Cardiac fibroblast (primary cell): ENCODE measurements at regions not wholly inside any gene's neighbourhood (a gene's known extent, or its start where the extent isn't known, plus 50 kb on each side); places are given as distances from the start of the nearest gene placed in this dataset.
"Not testable (repeated sequence)": the region's sequence is repeated elsewhere in the genome, so short reads cannot be mapped to it uniquely, and the experiment has no call there.

Experiments
- DNase-seq, 2 donors: peaks; one replicate each; pipeline versions ENCODE4 v3.0.0 to v3.0.0-alpha.2; 2010; ENCODE audit warnings: low read depth in 2 of 2
- H3K4me3 ChIP-seq, 2 donors: replicated peaks in 1 of 2; 1 replicate in 1 of 2; 2 replicates in 1 of 2; pipeline ENCODE4 v1.5.1; 2011; ENCODE audit warnings: low read depth in 2 of 2, low read length in 2 of 2, mild to moderate bottlenecking in 2 of 2, moderate library complexity in 1 of 2
- TF ChIP-seq, protein P1 (sequence below): IDR thresholded peaks from one replicate; pipeline ENCODE4 v1.5.1; 2011; ENCODE audit warnings: low read depth, mild to moderate bottlenecking, low read length, inconsistent platforms

DNA sequence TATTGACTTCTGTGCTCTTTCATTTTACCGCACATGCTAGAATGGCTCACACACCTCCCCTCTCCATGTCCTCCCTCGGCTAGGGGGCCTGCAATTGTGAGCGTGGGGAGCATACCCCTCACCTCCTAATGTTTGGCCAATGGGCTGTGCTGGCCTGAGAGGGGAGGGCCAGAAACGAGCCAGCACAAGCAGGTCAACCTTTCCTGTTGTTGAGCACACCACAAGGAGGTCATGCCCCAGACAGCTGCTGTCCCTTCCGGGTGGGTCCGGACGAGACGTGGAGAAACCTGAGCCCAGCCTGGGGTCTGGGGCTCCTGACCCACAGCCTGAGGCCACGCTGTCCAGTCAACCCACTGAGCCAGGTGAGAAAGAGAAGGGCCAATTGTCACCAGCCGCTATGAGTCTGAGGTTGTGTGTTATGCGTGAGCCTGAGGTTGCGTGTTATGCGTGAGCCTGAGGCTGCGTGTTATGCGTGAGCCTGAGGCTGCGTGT lies 77.4 kb downstream of the TTLL2 start:
- no peak overlapping the region for H3K4me3 ChIP-seq
- no peak for DNase-seq
- TF ChIP-seq, protein P1, sequence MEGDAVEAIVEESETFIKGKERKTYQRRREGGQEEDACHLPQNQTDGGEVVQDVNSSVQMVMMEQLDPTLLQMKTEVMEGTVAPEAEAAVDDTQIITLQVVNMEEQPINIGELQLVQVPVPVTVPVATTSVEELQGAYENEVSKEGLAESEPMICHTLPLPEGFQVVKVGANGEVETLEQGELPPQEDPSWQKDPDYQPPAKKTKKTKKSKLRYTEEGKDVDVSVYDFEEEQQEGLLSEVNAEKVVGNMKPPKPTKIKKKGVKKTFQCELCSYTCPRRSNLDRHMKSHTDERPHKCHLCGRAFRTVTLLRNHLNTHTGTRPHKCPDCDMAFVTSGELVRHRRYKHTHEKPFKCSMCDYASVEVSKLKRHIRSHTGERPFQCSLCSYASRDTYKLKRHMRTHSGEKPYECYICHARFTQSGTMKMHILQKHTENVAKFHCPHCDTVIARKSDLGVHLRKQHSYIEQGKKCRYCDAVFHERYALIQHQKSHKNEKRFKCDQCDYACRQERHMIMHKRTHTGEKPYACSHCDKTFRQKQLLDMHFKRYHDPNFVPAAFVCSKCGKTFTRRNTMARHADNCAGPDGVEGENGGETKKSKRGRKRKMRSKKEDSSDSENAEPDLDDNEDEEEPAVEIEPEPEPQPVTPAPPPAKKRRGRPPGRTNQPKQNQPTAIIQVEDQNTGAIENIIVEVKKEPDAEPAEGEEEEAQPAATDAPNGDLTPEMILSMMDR: no peak

DNA sequence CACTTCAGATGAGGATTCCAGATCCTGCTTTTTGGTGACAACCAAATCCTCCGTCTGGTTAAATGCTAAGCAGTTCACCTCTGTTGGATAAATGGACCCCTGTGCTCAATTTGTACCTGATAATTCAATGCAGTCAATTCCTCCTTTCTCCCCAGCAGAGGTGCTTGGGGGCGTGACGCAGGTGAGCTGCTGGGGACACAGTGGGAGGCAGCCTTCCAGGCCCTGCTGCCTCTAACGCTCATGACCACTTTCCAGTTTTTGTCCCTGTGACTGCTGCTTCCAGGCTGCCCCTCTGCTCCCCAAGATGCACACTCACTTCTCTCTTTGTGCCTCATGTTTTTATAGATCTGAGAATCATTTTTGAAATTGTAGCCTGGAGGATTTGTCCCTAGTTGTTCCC lies 78.5 kb downstream of the TTLL2 start:
- TF ChIP-seq, protein P1: no peak
- no peak for DNase-seq
- no peak overlapping the region for H3K4me3 ChIP-seq

DNA sequence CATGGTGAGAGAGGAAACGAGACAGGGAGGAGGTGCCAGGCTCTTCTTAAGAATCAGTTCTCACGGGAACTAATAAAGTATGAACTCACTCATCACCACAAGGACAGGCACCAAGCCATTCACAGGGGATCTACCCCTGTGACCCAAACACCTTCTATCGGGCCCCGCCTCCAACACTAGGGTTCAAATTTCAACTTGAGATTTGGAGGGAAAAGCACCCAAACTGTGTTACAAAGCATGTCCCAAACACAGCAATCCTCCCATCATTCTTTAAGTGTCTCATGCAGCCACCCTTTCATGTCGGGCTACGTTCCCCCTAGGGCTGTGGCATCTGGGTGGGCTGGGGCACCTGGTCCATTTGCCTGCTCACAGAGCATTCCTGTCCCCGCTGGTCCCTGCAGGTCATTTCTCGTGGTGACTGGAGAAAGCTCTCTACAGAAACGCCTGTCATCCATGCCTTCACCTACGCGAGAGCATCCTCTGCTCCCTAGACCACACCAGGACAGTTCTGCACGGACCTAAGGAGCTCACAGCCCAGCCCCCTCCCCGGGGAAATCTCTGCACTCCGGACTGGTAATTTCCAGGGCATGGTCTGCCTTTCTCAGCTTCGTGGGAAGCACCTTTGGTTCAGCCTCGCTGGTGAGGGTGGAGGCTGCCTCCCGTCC lies 79.6 kb downstream of the TTLL2 start:
- no peak for DNase-seq
- TF ChIP-seq, protein P1: no peak
- H3K4me3 ChIP-seq: no peak overlapping the region

DNA sequence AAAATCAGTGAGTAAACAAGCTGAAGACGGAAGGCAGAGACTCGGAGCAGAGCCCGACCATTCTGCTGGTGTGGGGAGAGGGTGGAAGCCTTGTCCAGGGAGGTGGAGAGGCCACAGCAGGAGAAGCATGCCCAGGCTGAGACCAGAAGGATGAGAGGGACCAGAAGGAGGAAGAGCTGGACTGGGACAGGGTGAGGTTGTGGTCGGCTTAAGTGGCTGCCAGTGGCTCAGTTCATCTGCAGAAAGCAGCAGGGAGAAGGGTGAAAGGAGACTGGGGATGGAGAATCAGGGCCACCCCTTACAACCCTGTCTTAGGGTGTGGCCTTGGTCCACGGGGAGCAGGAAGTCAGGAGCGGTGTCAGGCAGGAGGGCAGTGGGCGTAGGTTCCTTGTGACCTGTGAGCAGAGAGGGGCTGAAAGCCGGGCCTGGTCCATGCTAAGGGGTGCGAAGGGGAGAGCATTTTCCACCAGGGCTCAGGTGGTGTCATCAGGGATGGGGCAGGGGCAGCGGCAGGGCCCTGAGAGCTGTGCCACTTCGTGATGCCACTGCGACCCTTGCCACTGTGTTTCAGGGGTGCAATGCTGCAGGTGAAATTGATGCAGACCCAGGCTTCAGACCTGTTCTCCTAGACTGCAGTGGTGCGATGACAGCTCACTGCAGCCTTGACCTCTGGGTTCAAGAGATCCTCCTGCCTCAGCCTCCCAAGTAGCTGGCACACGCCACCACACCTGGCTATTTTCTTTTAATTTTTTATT lies 81.1 kb downstream of the TTLL2 start:
- TF ChIP-seq, protein P1: no peak
- H3K4me3 ChIP-seq: no peak overlapping the region

DNA sequence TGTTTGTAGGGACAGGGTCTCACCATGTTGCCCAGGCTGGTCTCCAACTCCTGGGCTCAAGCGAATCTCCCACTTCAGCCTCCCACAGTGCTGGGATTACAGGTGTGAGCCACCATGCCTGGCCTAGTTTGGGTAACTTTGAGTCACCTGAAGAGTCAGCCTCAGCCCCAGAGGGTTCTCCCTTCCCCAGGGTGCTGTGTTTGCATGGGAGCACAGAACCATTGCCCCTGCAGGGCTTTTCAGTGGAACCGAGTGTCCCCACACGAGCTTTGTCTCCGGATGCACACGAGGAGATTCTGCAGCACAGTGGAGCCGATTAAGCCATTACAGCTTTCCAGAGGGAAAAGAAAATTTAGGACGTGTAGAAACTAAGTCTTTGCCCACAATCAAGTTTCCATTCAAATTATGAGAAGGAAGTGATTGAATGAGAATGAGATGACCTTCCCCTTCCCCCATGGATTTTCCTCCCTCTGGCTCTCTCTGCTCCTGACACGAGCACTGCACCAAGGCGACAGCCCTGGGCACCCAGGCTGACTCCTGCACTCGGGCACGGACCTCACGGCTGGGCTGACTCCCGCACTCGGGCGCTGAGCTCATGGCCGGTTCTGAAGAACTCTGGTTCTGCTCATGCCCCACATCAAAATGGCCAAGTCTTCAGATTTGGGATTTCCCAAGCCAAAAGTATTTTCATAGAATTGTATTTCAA lies 81.8 kb downstream of the TTLL2 start:
- H3K4me3 ChIP-seq, DNase-seq: not testable (repeated sequence)

More for the DNA sequence above, 81.1 kb downstream of the TTLL2 start:
- no peak for DNase-seq

DNA sequence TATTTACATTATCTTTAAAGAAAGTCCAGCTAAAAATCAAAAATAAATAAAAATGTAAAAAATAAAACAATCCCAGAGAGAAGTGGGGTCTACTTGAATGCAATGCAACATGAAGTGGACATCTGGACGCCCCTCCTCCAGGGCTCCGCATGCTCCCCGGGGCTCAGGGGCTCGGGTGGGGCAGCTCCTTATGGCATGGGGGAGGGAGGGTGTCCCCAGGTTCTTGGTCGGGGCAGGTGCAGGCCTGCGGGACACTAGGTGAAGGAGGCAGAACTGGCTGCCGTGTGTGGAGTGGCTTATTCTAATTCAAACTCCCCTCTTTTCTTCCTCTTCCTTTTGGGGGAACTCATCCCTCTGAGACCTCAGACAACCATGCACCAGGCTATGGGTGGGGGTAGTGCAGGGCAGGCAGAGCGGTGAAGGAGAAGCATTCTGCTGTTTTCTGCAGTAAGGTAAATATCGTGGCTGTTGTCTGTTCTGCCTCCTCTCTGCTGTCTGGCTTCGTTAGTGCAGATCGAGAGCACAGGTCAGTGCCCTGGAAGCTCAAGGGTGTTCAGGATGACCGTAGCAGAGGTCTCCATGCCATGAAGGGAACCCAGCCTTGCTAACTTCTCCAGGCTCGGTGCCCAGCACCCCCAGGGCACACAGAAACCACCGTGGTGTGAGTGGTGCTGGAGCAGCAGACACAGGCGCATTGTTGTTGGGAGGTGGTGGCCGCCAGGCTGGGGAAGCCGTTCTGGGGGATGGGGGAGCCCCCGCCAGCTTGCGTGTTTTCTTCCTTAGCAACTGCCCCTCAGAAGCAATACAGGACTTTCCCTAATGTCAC lies 82.6 kb downstream of the TTLL2 start:
- no peak overlapping the region for H3K4me3 ChIP-seq
- DNase-seq: no peak
- TF ChIP-seq, protein P1: no peak
